Neural cell (in vitro differentiated cells): ENCODE measurements at regions not wholly inside any gene's neighbourhood (a gene's known extent, or its start where the extent isn't known, plus 50 kb on each side); places are given as distances from the start of the nearest gene placed in this dataset.

Experiments
- H2AFZ ChIP-seq: fragments of 200-600, 300-800 bp; sonication (generic), shearing (Covaris generic); 2 replicates; pipeline ENCODE4 v1.6.0; 2014; ENCODE audit warnings: low read depth, mild to moderate bottlenecking, antibody characterized with exemption, low read length, moderate library complexity
- H3F3A ChIP-seq: fragments of 200-600 bp; shearing (Covaris generic); 2 replicates; pipeline ENCODE4 v1.6.1; 2016; ENCODE audit warnings: mild to moderate bottlenecking, moderate library complexity, mixed read lengths, antibody characterized with exemption, low read length; ENCODE audit not compliant: insufficient read depth, poor library complexity, severe bottlenecking
- H3K27ac ChIP-seq: fragments of 200-600, 300-800 bp; sonication (generic), shearing (Covaris generic); 2 replicates; pipeline ENCODE4 v1.5.1; 2014; ENCODE audit warnings: mild to moderate bottlenecking, low read length, moderate library complexity
- H3K27me3 ChIP-seq: fragments of 300-800, 200-600 bp; sonication (generic), shearing (Covaris generic); 2 replicates; pipeline ENCODE4 v1.6.0; 2014; ENCODE audit warnings: mild to moderate bottlenecking, low read depth, low read length, moderate library complexity; ENCODE audit not compliant: insufficient read depth
- H3K36me3 ChIP-seq: fragments of 300-800, 200-600 bp; sonication (generic), shearing (Covaris generic); 2 replicates; pipeline ENCODE4 v1.5.1; 2014; ENCODE audit warnings: mild to moderate bottlenecking, antibody characterized with exemption, low read length, moderate library complexity; ENCODE audit not compliant: insufficient read depth
- H3K4me2 ChIP-seq: fragments of 300-800, 200-600 bp; sonication (generic), shearing (Covaris generic); 2 replicates; pipeline ENCODE4 v1.6.0; 2014; ENCODE audit warnings: mild to moderate bottlenecking, low read length
- H3K4me3 ChIP-seq: fragments of 300-800, 200-600 bp; sonication (generic), shearing (Covaris generic); 2 replicates; pipeline ENCODE4 v1.5.1; 2014; ENCODE audit warnings: mild to moderate bottlenecking, low read length, moderate library complexity
- H3K79me2 ChIP-seq: fragments of 200-600 bp; shearing (Covaris generic); replicated peaks from 2 replicates; pipeline ENCODE4 v1.6.0; 2014; ENCODE audit warnings: mild to moderate bottlenecking, low read length, moderate library complexity; ENCODE audit not compliant: insufficient read depth
- H3K9ac ChIP-seq: fragments of 300-800, 200-600 bp; sonication (generic), shearing (Covaris generic); 2 replicates; pipeline ENCODE4 v1.6.1; 2016; ENCODE audit warnings: mild to moderate bottlenecking, low read length, mixed read lengths
- H3K9me2 ChIP-seq: fragments of 200-600 bp; shearing (Covaris generic); 2 replicates; pipeline ENCODE4 v1.6.1; 2016; ENCODE audit warnings: mild to moderate bottlenecking, low read length, mixed read lengths; ENCODE audit not compliant: insufficient read depth
- H3K9me3 ChIP-seq: fragments of 200-600, 300-800 bp; sonication (generic), shearing (Covaris generic); 2 replicates; pipeline ENCODE4 v1.6.1; 2016; ENCODE audit warnings: mild to moderate bottlenecking, mixed run types, low read length, moderate library complexity, mixed read lengths
- H4K20me1 ChIP-seq: fragments of 200-600 bp; shearing (Covaris generic); 2 replicates; pipeline ENCODE4 v1.6.1; 2016; ENCODE audit warnings: mild to moderate bottlenecking, mixed run types; ENCODE audit not compliant: insufficient read depth
- CTCF ChIP-seq: fragments of 450-650 bp; IDR thresholded peaks from 2 replicates; pipeline ENCODE4 v1.5.1; 2014; ENCODE audit warnings: antibody characterized with exemption, mild to moderate bottlenecking, moderate library complexity; ENCODE audit not compliant: poor library complexity, severe bottlenecking
- EP300 ChIP-seq: fragments of 450-650 bp; conservative IDR thresholded peaks from 2 replicates; pipeline ENCODE4 v1.6.1; 2014; ENCODE audit warnings: antibody characterized with exemption, mild to moderate bottlenecking, moderate library complexity; ENCODE audit not compliant: poor library complexity, severe bottlenecking
- EZH2 ChIP-seq: fragments of 200-600, 300-800 bp; shearing (Covaris generic), sonication (generic); IDR thresholded peaks from 2 replicates; pipeline ENCODE4 v1.6.1; 2014; ENCODE audit warnings: antibody characterized with exemption, low read length, borderline replicate concordance, mild to moderate bottlenecking; ENCODE audit not compliant: insufficient read depth, poor library complexity, severe bottlenecking
- MXI1 ChIP-seq: fragments of 450-650 bp; conservative IDR thresholded peaks from 2 replicates; pipeline ENCODE4 v1.6.1; 2014; ENCODE audit warnings: antibody characterized with exemption, mild to moderate bottlenecking; ENCODE audit not compliant: poor library complexity, severe bottlenecking
- POLR2AphosphoS5 ChIP-seq: IDR thresholded peaks from 2 replicates; pipeline ENCODE4 v1.6.1; 2012
- RAD21 ChIP-seq: fragments of 450-650 bp; conservative IDR thresholded peaks from 2 replicates; pipeline ENCODE4 v1.6.1; 2014; ENCODE audit warnings: antibody characterized with exemption, mild to moderate bottlenecking, moderate library complexity
- REST ChIP-seq: IDR thresholded peaks from 2 replicates; pipeline ENCODE4 v1.6.1; 2012; ENCODE audit warnings: borderline replicate concordance
- SMC3 ChIP-seq: fragments of 450-650 bp; conservative IDR thresholded peaks from 2 replicates; pipeline ENCODE4 v1.6.1; 2014; ENCODE audit warnings: antibody characterized with exemption, mild to moderate bottlenecking, moderate library complexity; ENCODE audit not compliant: poor library complexity
- TAF1 ChIP-seq: IDR thresholded peaks from 2 replicates; pipeline ENCODE4 v1.6.1; 2012; ENCODE audit warnings: low read depth

DNA sequence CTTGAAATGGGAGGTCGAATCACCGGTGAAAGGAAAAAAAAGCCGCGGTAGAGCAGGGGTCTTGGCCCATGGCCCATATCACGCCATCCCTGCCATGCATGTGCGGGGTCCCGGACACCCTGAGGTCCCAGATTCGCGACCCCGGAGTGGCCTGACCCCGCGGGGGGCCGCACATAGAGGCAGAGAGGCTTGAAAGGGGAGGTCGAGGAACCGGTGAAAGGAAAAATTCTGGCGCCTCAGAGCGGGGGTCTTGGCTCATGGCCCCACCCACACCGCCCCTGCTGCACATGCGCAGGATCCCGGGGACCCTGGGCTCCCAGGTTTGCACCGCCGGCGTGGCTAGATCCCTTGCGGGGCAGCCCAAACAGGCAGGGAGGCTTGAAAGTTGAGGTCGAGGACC lies 319.8 kb downstream of the ALG10 start:
- no peak for TF ChIP-seq POLR2AphosphoS5
- TF ChIP-seq EZH2 = no peak
- TF ChIP-seq MXI1 = no peak
- TF ChIP-seq EP300 = no peak
- TF ChIP-seq TAF1 = no peak
- TF ChIP-seq CTCF = no peak
- TF ChIP-seq SMC3 = no peak
- no peak for TF ChIP-seq RAD21
- no peak for TF ChIP-seq REST
- Histone ChIP-seq H3K4me3 (no peak overlapping the region), H3K4me2 (no peak overlapping the region), H3K27me3 (no peaks in the 10 kb centered on the region), H3K9me3 (peaks cover 23% of the 10 kb centered on the region), H2AFZ (no peak overlapping the region), H3F3A (no peaks in the 10 kb centered on the region), H3K36me3 (no peaks in the 10 kb centered on the region), H4K20me1 (no peaks in the 10 kb centered on the region), H3K79me2 (no peaks in the 10 kb centered on the region), H3K27ac (no peak overlapping the region), H3K9me2 (no peaks in the 10 kb centered on the region), H3K9ac (no peak overlapping the region)

- Histone ChIP-seq H3K4me3 (no peak overlapping the region), H3F3A (no peaks in the 10 kb centered on the region), H3K27ac (no peak overlapping the region), H3K36me3 (no peaks in the 10 kb centered on the region), H3K9me2 (no peaks in the 10 kb centered on the region), H3K27me3 (no peaks in the 10 kb centered on the region), H3K9me3 (peaks cover 17% of the 10 kb centered on the region), H2AFZ (no peak overlapping the region), H3K4me2 (no peak overlapping the region), H3K79me2 (no peaks in the 10 kb centered on the region), H4K20me1 (no peaks in the 10 kb centered on the region), H3K9ac (no peak overlapping the region)
- TF ChIP-seq REST (no peak), EP300 (no peak)
Observed at GRCh38 chr12:34343345-34343744, 321.0 kb downstream of the ALG10 start.
